ENCODE measurements at regions not wholly inside any gene's neighbourhood (a gene's known extent, or its start where the extent isn't known, plus 50 kb on each side); places are given as distances from the start of the nearest gene placed in this dataset.

DNA sequence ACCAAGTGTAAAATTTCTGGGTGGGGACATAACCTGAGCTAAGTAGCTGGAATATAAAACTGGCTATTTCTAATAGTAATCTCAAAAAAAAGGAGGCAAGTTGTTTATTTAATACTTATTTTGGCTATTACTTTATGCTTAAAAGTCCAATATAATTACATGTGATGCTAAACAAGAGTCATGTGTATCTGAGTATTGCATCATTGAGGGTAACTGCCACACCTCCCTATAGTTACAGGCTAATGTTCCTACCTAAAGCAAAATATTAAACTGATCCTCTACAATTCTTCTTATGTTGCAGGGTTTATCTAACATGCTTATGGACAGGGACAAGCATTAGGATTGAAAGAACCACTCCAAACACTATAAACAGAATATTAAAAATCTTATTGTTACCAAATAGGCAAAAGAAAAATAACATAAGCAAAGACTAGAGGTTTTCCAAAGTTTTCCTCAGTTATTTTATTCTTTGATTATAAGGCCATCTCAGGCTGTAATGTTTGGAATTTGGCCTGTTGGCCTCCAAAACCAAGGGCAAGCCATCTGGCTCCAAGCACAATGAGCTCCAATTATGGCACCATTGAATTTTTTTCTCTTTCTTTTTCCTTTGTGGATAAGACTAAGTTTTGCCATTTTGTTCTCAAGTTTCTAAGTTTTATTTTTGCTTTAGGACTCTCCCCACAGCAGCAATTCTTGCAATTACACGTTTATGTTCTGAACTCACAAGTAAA lies 75.8 kb upstream of the ABI3BP start:
- no peak overlapping the region for H3K4me3 Mint-ChIP-seq (ENCODE audit: low read depth, unreplicated experiment)
- no TSS peak for BruUV-seq (replicated peaks)
- CTCF ChIA-PET = interaction anchor here (6.3 kb wide), 1 partner anchor 127 kb away, joined by 66 read pairs; no protein-coding TSS in a partner anchor
- intact Hi-C loops (cut with micrococcal nuclease; ENCODE audit: unreplicated experiment) = no loop called here
- H3K27ac Mint-ChIP-seq (ENCODE audit: unreplicated experiment) = peak overlapping the region; percentile 72
- no peaks in the 10 kb centered on the region for H3K9me3 Mint-ChIP-seq (ENCODE audit: low read depth, unreplicated experiment)
- no peaks in the 10 kb centered on the region for H3K27me3 Mint-ChIP-seq (ENCODE audit: unreplicated experiment)
- DNase-seq = no peak
- no peaks in the 10 kb centered on the region for H3K36me3 Mint-ChIP-seq (ENCODE audit: insufficient read depth, unreplicated experiment)
- TF ChIP-seq, protein P1, sequence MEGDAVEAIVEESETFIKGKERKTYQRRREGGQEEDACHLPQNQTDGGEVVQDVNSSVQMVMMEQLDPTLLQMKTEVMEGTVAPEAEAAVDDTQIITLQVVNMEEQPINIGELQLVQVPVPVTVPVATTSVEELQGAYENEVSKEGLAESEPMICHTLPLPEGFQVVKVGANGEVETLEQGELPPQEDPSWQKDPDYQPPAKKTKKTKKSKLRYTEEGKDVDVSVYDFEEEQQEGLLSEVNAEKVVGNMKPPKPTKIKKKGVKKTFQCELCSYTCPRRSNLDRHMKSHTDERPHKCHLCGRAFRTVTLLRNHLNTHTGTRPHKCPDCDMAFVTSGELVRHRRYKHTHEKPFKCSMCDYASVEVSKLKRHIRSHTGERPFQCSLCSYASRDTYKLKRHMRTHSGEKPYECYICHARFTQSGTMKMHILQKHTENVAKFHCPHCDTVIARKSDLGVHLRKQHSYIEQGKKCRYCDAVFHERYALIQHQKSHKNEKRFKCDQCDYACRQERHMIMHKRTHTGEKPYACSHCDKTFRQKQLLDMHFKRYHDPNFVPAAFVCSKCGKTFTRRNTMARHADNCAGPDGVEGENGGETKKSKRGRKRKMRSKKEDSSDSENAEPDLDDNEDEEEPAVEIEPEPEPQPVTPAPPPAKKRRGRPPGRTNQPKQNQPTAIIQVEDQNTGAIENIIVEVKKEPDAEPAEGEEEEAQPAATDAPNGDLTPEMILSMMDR (IDR thresholded peaks at IDR 0.05; ENCODE audit: unreplicated experiment) = no peak
- H3K4me1 Mint-ChIP-seq (ENCODE audit: low read depth, unreplicated experiment) = peaks cover 47% of the 10 kb centered on the region

DNA sequence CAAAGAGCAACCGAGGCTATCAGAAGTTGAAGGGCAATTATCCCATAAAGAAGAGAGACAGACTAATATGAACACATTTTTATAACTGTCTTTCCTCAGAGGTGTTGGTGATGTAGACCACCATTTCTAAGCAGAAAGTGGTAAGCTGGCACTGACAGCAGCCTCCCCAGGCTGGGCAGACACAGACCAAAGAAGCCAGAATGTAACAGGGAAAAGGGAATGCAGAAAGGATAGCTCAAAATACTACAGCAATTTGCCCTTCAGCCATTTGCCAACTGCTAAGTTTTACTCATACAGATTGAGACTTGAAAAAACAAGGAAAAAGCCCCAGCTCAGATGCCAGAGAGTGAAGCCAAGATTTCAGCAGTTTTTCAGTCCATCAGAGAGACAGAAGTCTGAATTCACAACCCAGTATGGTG lies 73.5 kb upstream of the ABI3BP start:
- intact Hi-C loops (cut with micrococcal nuclease; ENCODE audit: unreplicated experiment) = no loop called here
- no peak overlapping the region for H3K4me3 Mint-ChIP-seq (ENCODE audit: low read depth, unreplicated experiment)
- CTCF ChIA-PET = interaction anchor here (1.0 kb wide), 1 partner anchor 129 kb away, joined by 3 read pairs; no protein-coding TSS in a partner anchor
- H3K4me1 Mint-ChIP-seq (ENCODE audit: low read depth, unreplicated experiment) = peaks cover 46% of the 10 kb centered on the region
- BruUV-seq (replicated peaks) = no TSS peak
- no peaks in the 10 kb centered on the region for H3K27me3 Mint-ChIP-seq (ENCODE audit: unreplicated experiment)
- no peaks in the 10 kb centered on the region for H3K9me3 Mint-ChIP-seq (ENCODE audit: low read depth, unreplicated experiment)
- H3K36me3 Mint-ChIP-seq (ENCODE audit: insufficient read depth, unreplicated experiment) = no peaks in the 10 kb centered on the region
- H3K27ac Mint-ChIP-seq (ENCODE audit: unreplicated experiment) = peak overlapping the region; percentile 50
- DNase-seq = no peak
- TF ChIP-seq, protein P1 (IDR thresholded peaks at IDR 0.05; ENCODE audit: unreplicated experiment) = no peak

DNA sequence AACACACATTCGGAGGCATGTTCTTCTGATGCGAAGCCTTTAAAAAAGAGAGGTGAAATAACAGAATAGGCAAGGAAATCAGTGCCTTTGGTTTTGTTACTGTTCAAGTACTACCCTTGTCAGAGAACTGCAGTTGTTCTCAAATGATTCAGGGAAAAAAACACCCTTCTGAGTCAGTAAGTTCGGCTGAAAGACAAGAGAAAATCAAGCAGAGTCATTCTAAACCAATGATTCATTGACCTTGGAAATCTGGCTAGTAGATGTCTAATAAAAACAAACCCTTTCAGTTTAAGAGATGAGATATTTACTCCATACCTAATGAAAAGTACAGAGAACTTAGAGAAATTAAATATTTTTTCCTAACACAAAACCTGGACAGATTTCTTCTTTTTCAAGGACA lies 72.7 kb upstream of the ABI3BP start:
- DNase-seq = no peak
- CTCF ChIA-PET = no interaction called here
- TF ChIP-seq, protein P1 (IDR thresholded peaks at IDR 0.05; ENCODE audit: unreplicated experiment) = no peak
- H3K27ac Mint-ChIP-seq (ENCODE audit: unreplicated experiment) = peak overlapping the region; percentile 59
- peaks cover 42% of the 10 kb centered on the region for H3K4me1 Mint-ChIP-seq (ENCODE audit: low read depth, unreplicated experiment)
- no TSS peak for BruUV-seq (replicated peaks)
- no peaks in the 10 kb centered on the region for H3K27me3 Mint-ChIP-seq (ENCODE audit: unreplicated experiment)
- H3K4me3 Mint-ChIP-seq (ENCODE audit: low read depth, unreplicated experiment) = no peak overlapping the region
- intact Hi-C loops (cut with micrococcal nuclease; ENCODE audit: unreplicated experiment) = no loop called here
- H3K36me3 Mint-ChIP-seq (ENCODE audit: insufficient read depth, unreplicated experiment) = no peaks in the 10 kb centered on the region
- no peaks in the 10 kb centered on the region for H3K9me3 Mint-ChIP-seq (ENCODE audit: low read depth, unreplicated experiment)

DNA sequence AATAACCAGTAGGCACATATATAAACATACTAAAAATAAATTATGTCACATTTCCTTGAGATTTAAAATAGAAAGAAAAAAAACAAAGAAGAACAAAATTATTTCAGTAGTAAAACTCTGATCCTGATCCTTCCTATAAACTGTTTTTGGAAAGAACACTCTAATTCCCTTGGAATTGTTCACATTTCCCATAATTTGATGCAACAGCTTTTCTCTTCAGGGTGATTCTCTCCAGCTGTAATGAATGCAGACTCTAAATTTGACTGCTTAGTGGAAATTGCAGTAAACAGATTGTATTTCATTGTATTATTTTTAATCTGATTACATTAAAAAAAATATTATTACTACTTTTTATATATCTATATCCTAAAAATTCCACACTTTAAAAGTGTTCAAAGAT lies 70.2 kb upstream of the ABI3BP start:
- intact Hi-C loops (cut with micrococcal nuclease; ENCODE audit: unreplicated experiment) = no loop called here
- no TSS peak for BruUV-seq (replicated peaks)

More for the DNA sequence above, 70.2 kb upstream of the ABI3BP start:
- Mint-ChIP-seq H3K9me3 (ENCODE audit: low read depth, unreplicated experiment) (peaks cover 8% of the 10 kb centered on the region), H3K36me3 (ENCODE audit: insufficient read depth, unreplicated experiment) (no peaks in the 10 kb centered on the region), H3K27ac (ENCODE audit: unreplicated experiment) (no peak overlapping the region), H3K4me3 (ENCODE audit: low read depth, unreplicated experiment) (no peak overlapping the region), H3K27me3 (ENCODE audit: unreplicated experiment) (no peaks in the 10 kb centered on the region), H3K4me1 (ENCODE audit: low read depth, unreplicated experiment) (peaks cover 26% of the 10 kb centered on the region)
- DNase-seq = no peak
- TF ChIP-seq, protein P1 (IDR thresholded peaks at IDR 0.05; ENCODE audit: unreplicated experiment) = no peak
- CTCF ChIA-PET = no interaction called here

Data from Calu3 (cell line).